Endothelial cell (in vitro differentiated cells): ENCODE measurements at regions not wholly inside any gene's neighbourhood (a gene's known extent, or its start where the extent isn't known, plus 50 kb on each side); places are given as distances from the start of the nearest gene placed in this dataset.

ENCODE experiments used
- DNase-seq: peaks from one replicate; pipeline ENCODE4 v3.0.0; 2021; ENCODE audit warnings: low spot score
- H3K27ac Mint-ChIP-seq: one replicate; pipeline ENCODE4 v1.8.0; 2021; ENCODE audit warnings: mixed read lengths, inconsistent platforms; ENCODE audit not compliant: unreplicated experiment
- H3K27me3 Mint-ChIP-seq: one replicate; pipeline ENCODE4 v1.8.0; 2021; ENCODE audit warnings: mild to moderate bottlenecking, moderate library complexity, mixed read lengths, inconsistent platforms; ENCODE audit not compliant: unreplicated experiment
- H3K36me3 Mint-ChIP-seq: one replicate; pipeline ENCODE4 v1.8.0; 2021; ENCODE audit warnings: mild to moderate bottlenecking, low read depth, mixed read lengths, inconsistent platforms; ENCODE audit not compliant: unreplicated experiment
- H3K4me1 Mint-ChIP-seq: one replicate; pipeline ENCODE4 v1.8.0; 2021; ENCODE audit warnings: mild to moderate bottlenecking, mixed read lengths, inconsistent platforms; ENCODE audit not compliant: unreplicated experiment
- H3K4me3 Mint-ChIP-seq: one replicate; pipeline ENCODE4 v1.8.0; 2021; ENCODE audit warnings: mild to moderate bottlenecking, mixed read lengths, inconsistent platforms; ENCODE audit not compliant: unreplicated experiment
- H3K9me3 Mint-ChIP-seq: one replicate; pipeline ENCODE4 v1.8.0; 2021; ENCODE audit warnings: mixed read lengths, inconsistent platforms; ENCODE audit not compliant: unreplicated experiment
- TF ChIP-seq, protein P1 (sequence below): fragments of 200-600 bp; sonication (generic); IDR thresholded peaks from one replicate; pipeline ENCODE4 v1.5.0; 2021; ENCODE audit warnings: antibody characterized with exemption; ENCODE audit not compliant: unreplicated experiment

DNA sequence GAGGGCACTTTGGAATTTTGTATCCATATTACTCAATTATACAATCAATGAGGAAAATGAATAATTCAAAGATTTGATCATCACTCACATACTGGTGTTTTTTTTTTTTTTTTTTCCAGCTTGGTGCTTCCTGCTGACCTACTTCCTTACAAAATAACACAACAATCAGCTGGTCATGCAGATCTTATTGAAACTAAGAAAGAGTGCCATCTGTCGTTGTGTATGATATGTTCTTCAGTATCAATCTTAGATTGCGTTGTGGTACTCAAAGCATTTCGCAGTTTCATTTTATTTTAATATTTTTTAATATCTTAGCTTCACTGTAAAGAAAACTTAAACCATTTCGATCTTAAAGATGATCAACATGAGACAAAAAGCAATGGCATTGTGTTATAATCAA lies 155.6 kb downstream of the OGFRL1 start:
- Mint-ChIP-seq H3K27me3 (peaks cover 1% of the 10 kb centered on the region), H3K36me3 (no peaks in the 10 kb centered on the region), H3K9me3 (no peaks in the 10 kb centered on the region), H3K4me1 (peaks cover 6% of the 10 kb centered on the region), H3K27ac (no peak overlapping the region), H3K4me3 (no peak overlapping the region)
- TF ChIP-seq, protein P1, sequence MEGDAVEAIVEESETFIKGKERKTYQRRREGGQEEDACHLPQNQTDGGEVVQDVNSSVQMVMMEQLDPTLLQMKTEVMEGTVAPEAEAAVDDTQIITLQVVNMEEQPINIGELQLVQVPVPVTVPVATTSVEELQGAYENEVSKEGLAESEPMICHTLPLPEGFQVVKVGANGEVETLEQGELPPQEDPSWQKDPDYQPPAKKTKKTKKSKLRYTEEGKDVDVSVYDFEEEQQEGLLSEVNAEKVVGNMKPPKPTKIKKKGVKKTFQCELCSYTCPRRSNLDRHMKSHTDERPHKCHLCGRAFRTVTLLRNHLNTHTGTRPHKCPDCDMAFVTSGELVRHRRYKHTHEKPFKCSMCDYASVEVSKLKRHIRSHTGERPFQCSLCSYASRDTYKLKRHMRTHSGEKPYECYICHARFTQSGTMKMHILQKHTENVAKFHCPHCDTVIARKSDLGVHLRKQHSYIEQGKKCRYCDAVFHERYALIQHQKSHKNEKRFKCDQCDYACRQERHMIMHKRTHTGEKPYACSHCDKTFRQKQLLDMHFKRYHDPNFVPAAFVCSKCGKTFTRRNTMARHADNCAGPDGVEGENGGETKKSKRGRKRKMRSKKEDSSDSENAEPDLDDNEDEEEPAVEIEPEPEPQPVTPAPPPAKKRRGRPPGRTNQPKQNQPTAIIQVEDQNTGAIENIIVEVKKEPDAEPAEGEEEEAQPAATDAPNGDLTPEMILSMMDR: no peak
- DNase-seq: no peak

DNA sequence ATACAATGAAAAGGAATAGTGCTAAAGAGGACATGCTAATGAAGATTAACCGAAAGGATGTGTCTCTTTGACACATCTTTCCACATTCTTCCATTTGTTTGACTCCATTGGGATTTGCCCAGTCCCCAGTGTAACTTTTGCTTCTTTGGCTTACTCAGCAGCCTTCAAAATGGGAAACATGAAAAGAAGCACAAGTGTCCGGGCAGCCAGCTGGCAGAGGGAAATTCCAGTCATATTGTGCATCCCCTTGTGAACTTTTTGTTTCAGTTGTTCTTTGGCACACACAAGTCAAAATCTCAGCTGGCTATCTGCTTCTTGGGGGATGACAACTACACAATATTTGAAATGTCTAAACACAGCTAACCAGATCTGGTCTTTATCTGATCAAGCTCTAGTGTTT lies 157.4 kb downstream of the OGFRL1 start:
- no peak overlapping the region for H3K27ac Mint-ChIP-seq
- no peaks in the 10 kb centered on the region for H3K9me3 Mint-ChIP-seq
- H3K27me3 Mint-ChIP-seq: peaks cover 2% of the 10 kb centered on the region
- TF ChIP-seq, protein P1: no peak
- H3K36me3 Mint-ChIP-seq: no peaks in the 10 kb centered on the region
- DNase-seq: no peak
- H3K4me3 Mint-ChIP-seq: no peak overlapping the region
- peaks cover 6% of the 10 kb centered on the region for H3K4me1 Mint-ChIP-seq

DNA sequence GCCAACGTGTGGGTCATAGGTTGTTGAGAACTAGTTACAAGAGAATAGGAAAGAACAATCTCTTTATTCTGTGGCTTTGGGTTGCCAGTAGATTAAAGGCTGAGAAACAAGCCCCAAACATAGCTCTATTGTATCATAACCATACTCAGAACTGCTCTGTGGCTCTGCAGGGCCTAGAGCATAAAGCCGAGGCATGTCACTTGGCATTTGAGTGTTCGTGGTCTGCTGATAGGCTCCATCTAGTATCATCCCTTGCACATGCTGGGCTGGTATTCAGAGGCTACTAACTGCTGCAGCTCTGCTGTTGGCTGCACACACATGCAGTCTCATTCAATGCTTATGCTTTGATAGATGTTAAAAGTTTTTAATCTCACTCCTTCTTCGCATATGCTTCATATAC lies 157.9 kb downstream of the OGFRL1 start:
- no peak overlapping the region for H3K4me3 Mint-ChIP-seq
- no peak overlapping the region for H3K27ac Mint-ChIP-seq
- no peaks in the 10 kb centered on the region for H3K36me3 Mint-ChIP-seq
- H3K27me3 Mint-ChIP-seq: peaks cover 2% of the 10 kb centered on the region
- DNase-seq: no peak
- H3K4me1 Mint-ChIP-seq: peaks cover 6% of the 10 kb centered on the region
- TF ChIP-seq, protein P1: no peak
- no peaks in the 10 kb centered on the region for H3K9me3 Mint-ChIP-seq

DNA sequence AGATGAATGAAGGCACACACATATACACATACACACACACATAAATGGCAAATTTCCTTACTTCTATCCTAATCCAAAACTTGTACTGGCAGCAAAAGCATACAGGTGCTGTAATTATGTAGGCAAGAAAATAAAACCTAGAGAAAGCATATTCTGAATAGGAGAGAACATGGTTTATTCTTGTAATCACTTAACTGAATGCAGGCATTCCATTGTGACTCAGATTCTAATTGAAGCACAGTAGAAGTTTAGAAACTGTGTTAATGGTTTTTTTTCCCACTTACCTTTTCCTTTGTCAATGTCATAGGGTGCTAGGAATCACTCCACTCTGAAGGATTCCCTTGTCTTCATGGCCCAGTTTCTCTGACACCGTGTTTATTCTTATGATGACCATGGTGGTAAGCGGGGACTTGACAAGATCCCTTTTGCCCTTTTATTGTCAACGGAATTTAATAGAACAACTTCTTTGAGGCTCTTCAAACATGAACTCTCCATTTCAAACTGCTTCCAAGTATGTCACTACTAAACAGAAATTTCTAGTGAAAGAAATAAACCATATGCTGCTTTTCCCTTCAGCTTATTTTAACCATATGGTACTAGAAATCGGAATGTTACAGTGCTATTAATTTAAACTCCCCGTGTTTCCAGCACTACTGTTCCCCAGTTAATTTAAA lies 164.2 kb downstream of the OGFRL1 start:
- Mint-ChIP-seq H3K4me1 (peaks cover 4% of the 10 kb centered on the region), H3K36me3 (no peaks in the 10 kb centered on the region), H3K27ac (no peak overlapping the region), H3K9me3 (no peaks in the 10 kb centered on the region), H3K4me3 (no peak overlapping the region), H3K27me3 (peaks cover 1% of the 10 kb centered on the region)
- no peak for DNase-seq
- TF ChIP-seq, protein P1: no peak

DNA sequence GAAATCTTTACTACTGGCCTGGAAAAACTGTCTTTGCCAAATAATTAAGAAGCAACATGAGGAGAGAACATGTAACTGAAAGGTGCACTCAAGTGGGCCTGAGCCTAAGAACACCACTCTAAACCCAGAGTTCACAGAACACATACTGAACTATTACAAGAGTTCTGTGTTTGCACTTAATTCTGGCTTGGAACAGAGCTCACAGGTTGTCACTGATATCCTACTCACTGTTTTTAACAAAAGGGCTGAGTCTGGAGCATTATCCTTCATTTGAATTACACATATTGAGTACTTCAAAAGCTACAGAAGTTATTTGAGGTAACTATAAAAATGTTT lies 164.7 kb downstream of the OGFRL1 start:
- H3K27ac Mint-ChIP-seq: no peak overlapping the region
- peaks cover 8% of the 10 kb centered on the region for H3K4me1 Mint-ChIP-seq
- H3K9me3 Mint-ChIP-seq: no peaks in the 10 kb centered on the region
- H3K36me3 Mint-ChIP-seq: no peaks in the 10 kb centered on the region
- H3K27me3 Mint-ChIP-seq: peaks cover 1% of the 10 kb centered on the region
- H3K4me3 Mint-ChIP-seq: no peak overlapping the region
- no peak for DNase-seq
- TF ChIP-seq, protein P1: no peak
